Astrocyte (in vitro differentiated cells and primary cell): ENCODE measurements at regions not wholly inside any gene's neighbourhood (a gene's known extent, or its start where the extent isn't known, plus 50 kb on each side); places are given as distances from the start of the nearest gene placed in this dataset.

Source experiments
- DNase-seq: peaks from one replicate; pipeline ENCODE4 v3.0.0-alpha.2; 2010; ENCODE audit warnings: low read depth
- FAIRE-seq: peaks from 2 replicates; lab custom pipeline; 2011; peaks lifted over from hg19 to GRCh38; lab: Jason Lieb, UNC
- H2AFZ ChIP-seq: 2 replicates; pipeline ENCODE4 v1.6.0; 2012; ENCODE audit warnings: low read depth, low read length, inconsistent platforms
- H3K27ac ChIP-seq: 2 replicates; pipeline ENCODE4 v1.5.1; 2011; ENCODE audit warnings: low read depth, low read length, inconsistent platforms
- H3K27me3 ChIP-seq: 2 replicates; pipeline ENCODE4 v1.6.0; 2011; ENCODE audit warnings: low read length, inconsistent platforms; ENCODE audit not compliant: insufficient read depth
- H3K36me3 ChIP-seq: 2 replicates; pipeline ENCODE4 v1.5.1; 2011; ENCODE audit warnings: low read length, inconsistent platforms; ENCODE audit not compliant: insufficient read depth
- H3K4me1 ChIP-seq: 2 replicates; pipeline ENCODE4 v1.5.1; 2011; ENCODE audit warnings: low read length, inconsistent platforms; ENCODE audit not compliant: insufficient read depth
- H3K4me2 ChIP-seq: 2 replicates; pipeline ENCODE4 v1.6.0; 2012; ENCODE audit warnings: low read length, inconsistent platforms
- H3K4me3 ChIP-seq: 2 replicates; pipeline ENCODE4 v1.5.1; 2011; ENCODE audit warnings: low read depth, mild to moderate bottlenecking, low read length, inconsistent platforms; ENCODE audit not compliant: insufficient read depth
- H3K79me2 ChIP-seq: 2 replicates; pipeline ENCODE4 v1.6.0; 2012; ENCODE audit warnings: mild to moderate bottlenecking, low read length, inconsistent platforms; ENCODE audit not compliant: insufficient read depth
- H3K9ac ChIP-seq: 2 replicates; pipeline ENCODE4 v1.6.0; 2012; ENCODE audit warnings: mild to moderate bottlenecking, low read length, inconsistent platforms
- H3K9me3 ChIP-seq: 2 replicates; pipeline ENCODE4 v1.5.1; 2012; ENCODE audit warnings: low read depth, mild to moderate bottlenecking, low read length, inconsistent platforms; ENCODE audit not compliant: insufficient read depth
- H4K20me1 ChIP-seq: 2 replicates; pipeline ENCODE4 v1.6.0; 2012; ENCODE audit warnings: low read length, inconsistent platforms; ENCODE audit not compliant: insufficient read depth
- H3K27ac Mint-ChIP-seq: one replicate; pipeline ENCODE4 v1.8.0; 2021; ENCODE audit warnings: mild to moderate bottlenecking, mixed read lengths; ENCODE audit not compliant: unreplicated experiment
- H3K27me3 Mint-ChIP-seq: one replicate; pipeline ENCODE4 v1.8.0; 2021; ENCODE audit warnings: low read depth, mixed read lengths; ENCODE audit not compliant: unreplicated experiment
- H3K36me3 Mint-ChIP-seq: one replicate; pipeline ENCODE4 v1.8.0; 2021; ENCODE audit warnings: low read depth, mixed read lengths; ENCODE audit not compliant: unreplicated experiment
- H3K4me1 Mint-ChIP-seq: one replicate; pipeline ENCODE4 v1.8.0; 2021; ENCODE audit warnings: low read depth, mixed read lengths; ENCODE audit not compliant: unreplicated experiment
- H3K4me3 Mint-ChIP-seq: one replicate; pipeline ENCODE4 v1.8.0; 2021; ENCODE audit warnings: mild to moderate bottlenecking, moderate library complexity, mixed read lengths; ENCODE audit not compliant: unreplicated experiment
- H3K9me3 Mint-ChIP-seq: one replicate; pipeline ENCODE4 v1.8.0; 2021; ENCODE audit warnings: mild to moderate bottlenecking, mixed read lengths; ENCODE audit not compliant: unreplicated experiment
- EZH2 ChIP-seq: IDR thresholded peaks from 2 replicates; pipeline ENCODE4 v1.6.1; 2012; ENCODE audit warnings: mild to moderate bottlenecking, low read length, inconsistent platforms; ENCODE audit not compliant: insufficient read depth
- TF ChIP-seq, protein P1 (sequence below): IDR thresholded peaks from 2 replicates; pipeline ENCODE4 v1.5.1; 2011; ENCODE audit warnings: low read depth, mild to moderate bottlenecking, inconsistent platforms, low read length, moderate library complexity; ENCODE audit not compliant: insufficient read depth

DNA sequence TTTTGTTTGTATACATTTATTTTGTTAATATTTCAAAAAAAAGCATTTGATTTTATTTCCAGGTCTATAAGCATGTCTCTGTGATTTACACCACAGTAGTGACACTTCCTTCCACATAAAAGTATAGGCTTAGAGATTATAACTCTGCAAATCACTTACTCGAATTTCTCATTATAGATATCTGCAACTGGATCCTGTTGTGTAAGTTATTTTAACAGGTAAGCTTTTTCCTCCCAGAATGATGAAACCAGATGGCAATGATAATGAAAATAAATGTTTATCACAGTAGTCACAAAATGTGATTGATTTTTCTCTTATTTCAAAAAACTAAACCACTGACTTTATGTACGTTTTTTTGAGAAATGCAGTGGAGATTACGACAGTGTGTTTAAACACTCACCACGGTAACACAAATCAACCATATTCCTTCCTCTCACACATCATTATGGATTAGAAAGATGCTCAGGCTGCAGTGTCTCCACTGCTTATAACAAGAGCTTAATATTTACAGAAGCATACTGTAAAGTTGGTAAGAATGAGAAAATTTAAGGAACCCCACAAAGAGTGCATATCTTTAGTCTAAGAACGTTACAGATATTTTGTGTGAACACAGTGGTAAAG, 194.6 kb downstream of the ATXN7L3B start:
- Histone ChIP-seq H2AFZ (no peak overlapping the region), H3K27me3 (no peaks in the 10 kb centered on the region), H3K9ac (no peak overlapping the region), H4K20me1 (no peaks in the 10 kb centered on the region), H3K4me1 (no peaks in the 10 kb centered on the region), H3K4me2 (no peak overlapping the region), H3K9me3 (no peaks in the 10 kb centered on the region), H3K79me2 (no peaks in the 10 kb centered on the region), H3K36me3 (no peaks in the 10 kb centered on the region), H3K4me3 (no peak overlapping the region), H3K27ac (no peak overlapping the region)
- TF ChIP-seq, protein P1, sequence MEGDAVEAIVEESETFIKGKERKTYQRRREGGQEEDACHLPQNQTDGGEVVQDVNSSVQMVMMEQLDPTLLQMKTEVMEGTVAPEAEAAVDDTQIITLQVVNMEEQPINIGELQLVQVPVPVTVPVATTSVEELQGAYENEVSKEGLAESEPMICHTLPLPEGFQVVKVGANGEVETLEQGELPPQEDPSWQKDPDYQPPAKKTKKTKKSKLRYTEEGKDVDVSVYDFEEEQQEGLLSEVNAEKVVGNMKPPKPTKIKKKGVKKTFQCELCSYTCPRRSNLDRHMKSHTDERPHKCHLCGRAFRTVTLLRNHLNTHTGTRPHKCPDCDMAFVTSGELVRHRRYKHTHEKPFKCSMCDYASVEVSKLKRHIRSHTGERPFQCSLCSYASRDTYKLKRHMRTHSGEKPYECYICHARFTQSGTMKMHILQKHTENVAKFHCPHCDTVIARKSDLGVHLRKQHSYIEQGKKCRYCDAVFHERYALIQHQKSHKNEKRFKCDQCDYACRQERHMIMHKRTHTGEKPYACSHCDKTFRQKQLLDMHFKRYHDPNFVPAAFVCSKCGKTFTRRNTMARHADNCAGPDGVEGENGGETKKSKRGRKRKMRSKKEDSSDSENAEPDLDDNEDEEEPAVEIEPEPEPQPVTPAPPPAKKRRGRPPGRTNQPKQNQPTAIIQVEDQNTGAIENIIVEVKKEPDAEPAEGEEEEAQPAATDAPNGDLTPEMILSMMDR, result no peak
- no peak for TF ChIP-seq EZH2
- Mint-ChIP-seq H3K27me3 (no peaks in the 10 kb centered on the region), H3K9me3 (no peaks in the 10 kb centered on the region), H3K4me3 (no peak overlapping the region), H3K27ac (no peak overlapping the region), H3K4me1 (no peaks in the 10 kb centered on the region), H3K36me3 (no peaks in the 10 kb centered on the region)
- no peak for FAIRE-seq
- DNase-seq, result no peak

DNA sequence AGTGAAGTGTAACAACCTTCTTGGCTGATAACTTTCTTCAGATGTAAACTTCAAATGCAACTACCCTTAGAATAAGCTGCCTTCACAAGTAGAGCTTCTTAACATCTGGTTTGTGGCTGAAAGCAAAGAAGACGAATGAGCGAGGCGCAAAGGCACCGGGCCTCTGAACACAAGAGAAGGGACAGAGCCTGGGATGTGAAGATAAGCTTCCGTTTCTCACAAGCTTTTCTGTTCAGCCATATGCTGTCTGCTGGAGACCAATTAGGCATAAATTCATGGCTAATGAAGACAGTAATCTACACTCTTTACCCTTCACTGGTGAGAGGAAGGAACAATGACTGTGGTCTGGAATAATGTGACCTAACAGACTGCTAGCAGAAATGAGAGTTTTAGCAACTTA, 195.2 kb downstream of the ATXN7L3B start:
- Mint-ChIP-seq H3K36me3 (no peaks in the 10 kb centered on the region), H3K9me3 (no peaks in the 10 kb centered on the region), H3K27ac (no peak overlapping the region), H3K4me1 (no peaks in the 10 kb centered on the region), H3K4me3 (no peak overlapping the region), H3K27me3 (no peaks in the 10 kb centered on the region)
- Histone ChIP-seq H3K79me2 (no peaks in the 10 kb centered on the region), H3K4me1 (no peaks in the 10 kb centered on the region), H3K4me2 (no peak overlapping the region), H3K4me3 (no peak overlapping the region), H3K36me3 (no peaks in the 10 kb centered on the region), H3K27me3 (no peaks in the 10 kb centered on the region), H3K9me3 (no peaks in the 10 kb centered on the region), H3K27ac (no peak overlapping the region), H2AFZ (peak overlapping the region; percentile 28), H4K20me1 (no peaks in the 10 kb centered on the region), H3K9ac (no peak overlapping the region)
- DNase-seq (no peak), FAIRE-seq (no peak)
- TF ChIP-seq, protein P1, result no peak
- no peak for TF ChIP-seq EZH2

DNA sequence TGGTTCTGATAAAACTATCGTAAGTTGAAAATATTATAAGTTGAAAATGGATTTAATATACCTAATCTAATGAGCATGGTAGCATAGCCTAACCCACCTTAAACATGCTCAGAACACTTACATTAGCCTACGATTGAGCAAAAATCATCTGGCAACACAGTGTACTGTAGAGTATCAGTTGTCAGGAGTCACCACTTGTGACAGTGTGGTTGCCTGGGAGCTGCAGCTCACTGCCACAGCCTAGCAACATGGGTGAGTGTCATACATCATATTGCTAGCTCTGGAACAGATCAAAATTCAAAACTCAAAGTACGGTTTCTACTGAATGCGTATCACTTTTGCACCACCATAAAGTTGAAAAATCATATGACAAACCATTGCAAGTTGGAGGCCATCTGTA, 203.5 kb downstream of the ATXN7L3B start:
- H3K4me3 ChIP-seq, result no peak overlapping the region
- Mint-ChIP-seq H3K27me3 (no peaks in the 10 kb centered on the region), H3K4me3 (no peak overlapping the region), H3K9me3 (no peaks in the 10 kb centered on the region), H3K4me1 (no peaks in the 10 kb centered on the region), H3K27ac (no peak overlapping the region), H3K36me3 (no peaks in the 10 kb centered on the region)
- FAIRE-seq, result no peak
- H3K79me2 ChIP-seq, result no peaks in the 10 kb centered on the region
- H4K20me1 ChIP-seq, result no peaks in the 10 kb centered on the region
- H3K9ac ChIP-seq, result no peak overlapping the region
- H3K36me3 ChIP-seq, result no peaks in the 10 kb centered on the region
- no peaks in the 10 kb centered on the region for H3K4me1 ChIP-seq
- no peaks in the 10 kb centered on the region for H3K27me3 ChIP-seq
- no peak for DNase-seq
- no peak for TF ChIP-seq EZH2
- TF ChIP-seq, protein P1, result no peak
- no peak overlapping the region for H3K4me2 ChIP-seq
- no peaks in the 10 kb centered on the region for H3K9me3 ChIP-seq
- H2AFZ ChIP-seq, result no peak overlapping the region
- H3K27ac ChIP-seq, result no peak overlapping the region
